SH-SY5Y (cell line): ENCODE measurements at regions not wholly inside any gene's neighbourhood (a gene's known extent, or its start where the extent isn't known, plus 50 kb on each side); places are given as distances from the start of the nearest gene placed in this dataset.

Source experiments
- GATA2 ChIP-seq: IDR thresholded peaks from 2 replicates; pipeline ENCODE4 v1.6.1; 2011; ENCODE audit warnings: mild to moderate bottlenecking, low read depth, low read length
- GATA3 ChIP-seq: IDR thresholded peaks from 2 replicates; pipeline ENCODE4 v1.6.1; 2011; ENCODE audit warnings: low read depth, mild to moderate bottlenecking, low read length, moderate library complexity

GRCh38 chr1:41998250-41998649 lies 79.5 kb upstream of the HIVEP3 start:
- no peak for TF ChIP-seq GATA2
- no peak for TF ChIP-seq GATA3
